ENCODE measurements at regions not wholly inside any gene's neighbourhood (a gene's known extent, or its start where the extent isn't known, plus 50 kb on each side); places are given as distances from the start of the nearest gene placed in this dataset.
A peak's percentile ranks its signal among the peaks of the same experiment; 100 is the strongest.
"Not testable (repeated sequence)": the region's sequence is repeated elsewhere in the genome, so short reads cannot be mapped to it uniquely, and the experiment has no call there.

DNA sequence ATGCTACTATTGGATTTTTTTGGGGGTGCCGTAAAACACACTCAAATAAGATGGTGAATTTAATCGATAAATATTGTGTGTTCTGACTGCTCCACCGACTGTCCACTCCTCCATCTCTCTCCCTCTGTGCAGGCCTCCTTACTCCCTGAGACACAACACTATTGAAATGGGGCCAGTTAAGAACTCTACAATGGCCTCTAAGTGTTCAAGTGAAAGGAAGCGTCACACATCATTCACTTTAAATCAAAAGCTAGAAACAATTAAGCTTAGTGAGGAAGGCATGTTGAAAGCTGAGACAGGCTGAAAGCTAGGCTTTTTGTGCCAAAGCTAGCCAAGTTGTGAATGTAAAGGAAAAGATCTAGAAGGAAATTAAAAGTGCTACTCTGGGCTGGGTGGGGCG, 156.7 kb downstream of the CTTN start:
- no peaks in the 10 kb centered on the region for H3K9me3 ChIP-seq (ENCODE audit: control insufficient read depth, insufficient read depth, low read length)
- H3K4me1 ChIP-seq (ENCODE audit: control insufficient read depth, insufficient read depth, low read length), result peaks cover 4% of the 10 kb centered on the region; the same call in 1 of the 2 replicates
- no peaks in the 10 kb centered on the region for H3K36me3 ChIP-seq (ENCODE audit: control insufficient read depth, insufficient read depth, low read length)
- no peak overlapping the region for H3K4me3 ChIP-seq (ENCODE audit: low read depth, low read length)
- no peak overlapping the region for H3K27ac ChIP-seq (ENCODE audit: low read depth, low read length)
- H3K27me3 ChIP-seq (ENCODE audit: control insufficient read depth, insufficient read depth, low read length), result no peaks in the 10 kb centered on the region
- no peak overlapping the region for H3K9ac ChIP-seq (ENCODE audit: low read depth, low read length)

GRCh38 chr11:70556884-70557741, 158.8 kb downstream of the CTTN start:
- no peaks in the 10 kb centered on the region for H3K9me3 ChIP-seq (ENCODE audit: control insufficient read depth, insufficient read depth, low read length)
- H3K36me3 ChIP-seq (ENCODE audit: control insufficient read depth, insufficient read depth, low read length), result no peaks in the 10 kb centered on the region
- no peak overlapping the region for H3K4me3 ChIP-seq (ENCODE audit: low read depth, low read length)
- H3K27ac ChIP-seq (ENCODE audit: low read depth, low read length), result no peak overlapping the region
- no peak overlapping the region for H3K9ac ChIP-seq (ENCODE audit: low read depth, low read length)
- H3K4me1 ChIP-seq (ENCODE audit: control insufficient read depth, insufficient read depth, low read length), result no peaks in the 10 kb centered on the region
- H3K27me3 ChIP-seq (ENCODE audit: control insufficient read depth, insufficient read depth, low read length), result no peaks in the 10 kb centered on the region

GRCh38 chr11:70557742-70558485, 159.6 kb downstream of the CTTN start:
- H3K27ac ChIP-seq (ENCODE audit: low read depth, low read length), result no peak overlapping the region
- H3K4me3 ChIP-seq (ENCODE audit: low read depth, low read length), result no peak overlapping the region
- no peaks in the 10 kb centered on the region for H3K27me3 ChIP-seq (ENCODE audit: control insufficient read depth, insufficient read depth, low read length)
- no peaks in the 10 kb centered on the region for H3K9me3 ChIP-seq (ENCODE audit: control insufficient read depth, insufficient read depth, low read length)
- H3K4me1 ChIP-seq (ENCODE audit: control insufficient read depth, insufficient read depth, low read length), result no peaks in the 10 kb centered on the region
- H3K36me3 ChIP-seq (ENCODE audit: control insufficient read depth, insufficient read depth, low read length), result no peaks in the 10 kb centered on the region
- no peak overlapping the region for H3K9ac ChIP-seq (ENCODE audit: low read depth, low read length)

GRCh38 chr11:70558681-70559080, 160.4 kb downstream of the CTTN start:
- H3K27ac ChIP-seq (ENCODE audit: low read depth, low read length), result no peak overlapping the region
- H3K27me3 ChIP-seq (ENCODE audit: control insufficient read depth, insufficient read depth, low read length), result no peaks in the 10 kb centered on the region
- no peak overlapping the region for H3K4me3 ChIP-seq (ENCODE audit: low read depth, low read length)
- H3K9ac ChIP-seq (ENCODE audit: low read depth, low read length), result no peak overlapping the region
- no peaks in the 10 kb centered on the region for H3K4me1 ChIP-seq (ENCODE audit: control insufficient read depth, insufficient read depth, low read length)
- no peaks in the 10 kb centered on the region for H3K9me3 ChIP-seq (ENCODE audit: control insufficient read depth, insufficient read depth, low read length)
- H3K36me3 ChIP-seq (ENCODE audit: control insufficient read depth, insufficient read depth, low read length), result no peaks in the 10 kb centered on the region

DNA sequence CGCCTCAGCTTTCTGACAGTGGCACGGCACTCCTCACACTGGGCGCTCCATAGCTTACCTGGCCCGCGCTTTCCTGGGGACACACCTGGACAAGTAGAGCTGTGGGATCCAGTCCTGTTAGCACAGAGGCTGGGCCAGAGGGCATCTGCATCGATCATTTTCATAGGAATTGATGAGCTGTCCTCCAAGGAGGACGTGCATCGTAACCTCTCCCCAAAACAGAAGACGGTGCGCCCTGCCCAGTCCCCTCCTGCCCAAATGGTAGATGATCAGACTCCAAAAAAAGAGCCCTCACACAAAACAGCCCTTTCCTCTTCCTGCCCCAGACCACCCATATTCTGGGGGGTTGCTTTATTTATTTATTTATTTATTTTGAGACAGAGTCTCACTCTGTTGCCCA, 161.2 kb downstream of the CTTN start:
- Histone ChIP-seq H3K9me3 (ENCODE audit: control insufficient read depth, insufficient read depth, low read length) (no peaks in the 10 kb centered on the region), H3K4me3 (ENCODE audit: low read depth, low read length) (no peak overlapping the region), H3K4me1 (ENCODE audit: control insufficient read depth, insufficient read depth, low read length) (no peaks in the 10 kb centered on the region), H3K9ac (ENCODE audit: low read depth, low read length) (no peak overlapping the region), H3K27ac (ENCODE audit: low read depth, low read length) (no peak overlapping the region), H3K36me3 (ENCODE audit: control insufficient read depth, insufficient read depth, low read length) (no peaks in the 10 kb centered on the region), H3K27me3 (ENCODE audit: control insufficient read depth, insufficient read depth, low read length) (no peaks in the 10 kb centered on the region)

DNA sequence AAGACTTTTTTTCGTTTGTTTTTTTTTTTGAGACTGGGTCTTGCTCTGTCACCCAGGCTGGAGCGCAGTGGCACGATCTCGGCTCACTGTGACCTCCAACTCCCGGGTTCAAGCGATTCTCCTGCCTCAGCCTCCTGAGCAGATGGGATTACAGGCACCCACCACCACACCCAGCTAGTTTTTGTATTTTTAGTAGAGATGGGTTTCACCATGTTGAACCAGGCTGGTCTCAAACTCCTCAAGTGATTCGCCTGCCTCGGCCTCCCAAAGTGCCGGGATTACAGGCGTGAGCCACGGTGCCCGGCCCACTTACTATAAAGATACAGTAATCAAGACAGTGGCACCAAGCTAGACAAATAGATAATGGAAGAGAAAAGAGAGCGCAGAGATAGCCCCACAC, 162.3 kb downstream of the CTTN start:
- not testable (repeated sequence) for H3K9ac ChIP-seq (ENCODE audit: low read depth, low read length); H3K27me3 ChIP-seq (ENCODE audit: control insufficient read depth, insufficient read depth, low read length); H3K36me3 ChIP-seq (ENCODE audit: control insufficient read depth, insufficient read depth, low read length); H3K27ac ChIP-seq (ENCODE audit: low read depth, low read length); H3K4me1 ChIP-seq (ENCODE audit: control insufficient read depth, insufficient read depth, low read length); H3K4me3 ChIP-seq (ENCODE audit: low read depth, low read length); H3K9me3 ChIP-seq (ENCODE audit: control insufficient read depth, insufficient read depth, low read length)

- H3K4me1 ChIP-seq (ENCODE audit: control insufficient read depth, insufficient read depth, low read length), result peaks cover 14% of the 10 kb centered on the region
- H3K27me3 ChIP-seq (ENCODE audit: control insufficient read depth, insufficient read depth, low read length), result no peaks in the 10 kb centered on the region
- no peak overlapping the region for H3K27ac ChIP-seq (ENCODE audit: low read depth, low read length)
- no peak overlapping the region for H3K9ac ChIP-seq (ENCODE audit: low read depth, low read length)
- H3K36me3 ChIP-seq (ENCODE audit: control insufficient read depth, insufficient read depth, low read length), result no peaks in the 10 kb centered on the region
- no peaks in the 10 kb centered on the region for H3K9me3 ChIP-seq (ENCODE audit: control insufficient read depth, insufficient read depth, low read length)
- H3K4me3 ChIP-seq (ENCODE audit: low read depth, low read length), result no peak overlapping the region
Measured at GRCh38 chr11:70566768-70567530, 168.6 kb downstream of the CTTN start.

- Histone ChIP-seq H3K4me3 (ENCODE audit: low read depth, low read length) (no peak overlapping the region), H3K4me1 (ENCODE audit: control insufficient read depth, insufficient read depth, low read length) (peaks cover 14% of the 10 kb centered on the region), H3K9me3 (ENCODE audit: control insufficient read depth, insufficient read depth, low read length) (no peaks in the 10 kb centered on the region), H3K27me3 (ENCODE audit: control insufficient read depth, insufficient read depth, low read length) (no peaks in the 10 kb centered on the region), H3K36me3 (ENCODE audit: control insufficient read depth, insufficient read depth, low read length) (no peaks in the 10 kb centered on the region), H3K27ac (ENCODE audit: low read depth, low read length) (peak overlapping the region; percentile 84), H3K9ac (ENCODE audit: low read depth, low read length) (no peak overlapping the region)
Measured at GRCh38 chr11:70567680-70568034, 169.3 kb downstream of the CTTN start.

GRCh38 chr11:70568035-70568813, 169.9 kb downstream of the CTTN start:
- H3K9ac ChIP-seq (ENCODE audit: low read depth, low read length), result peak overlapping the region; percentile 35; the same call in 1 of the 2 replicates
- H3K9me3 ChIP-seq (ENCODE audit: control insufficient read depth, insufficient read depth, low read length), result no peaks in the 10 kb centered on the region
- H3K4me1 ChIP-seq (ENCODE audit: control insufficient read depth, insufficient read depth, low read length), result peaks cover 14% of the 10 kb centered on the region
- H3K36me3 ChIP-seq (ENCODE audit: control insufficient read depth, insufficient read depth, low read length), result no peaks in the 10 kb centered on the region
- no peaks in the 10 kb centered on the region for H3K27me3 ChIP-seq (ENCODE audit: control insufficient read depth, insufficient read depth, low read length)
- H3K4me3 ChIP-seq (ENCODE audit: low read depth, low read length), result peak overlapping the region; percentile 40
- peak overlapping the region; percentile 84 for H3K27ac ChIP-seq (ENCODE audit: low read depth, low read length)

DNA sequence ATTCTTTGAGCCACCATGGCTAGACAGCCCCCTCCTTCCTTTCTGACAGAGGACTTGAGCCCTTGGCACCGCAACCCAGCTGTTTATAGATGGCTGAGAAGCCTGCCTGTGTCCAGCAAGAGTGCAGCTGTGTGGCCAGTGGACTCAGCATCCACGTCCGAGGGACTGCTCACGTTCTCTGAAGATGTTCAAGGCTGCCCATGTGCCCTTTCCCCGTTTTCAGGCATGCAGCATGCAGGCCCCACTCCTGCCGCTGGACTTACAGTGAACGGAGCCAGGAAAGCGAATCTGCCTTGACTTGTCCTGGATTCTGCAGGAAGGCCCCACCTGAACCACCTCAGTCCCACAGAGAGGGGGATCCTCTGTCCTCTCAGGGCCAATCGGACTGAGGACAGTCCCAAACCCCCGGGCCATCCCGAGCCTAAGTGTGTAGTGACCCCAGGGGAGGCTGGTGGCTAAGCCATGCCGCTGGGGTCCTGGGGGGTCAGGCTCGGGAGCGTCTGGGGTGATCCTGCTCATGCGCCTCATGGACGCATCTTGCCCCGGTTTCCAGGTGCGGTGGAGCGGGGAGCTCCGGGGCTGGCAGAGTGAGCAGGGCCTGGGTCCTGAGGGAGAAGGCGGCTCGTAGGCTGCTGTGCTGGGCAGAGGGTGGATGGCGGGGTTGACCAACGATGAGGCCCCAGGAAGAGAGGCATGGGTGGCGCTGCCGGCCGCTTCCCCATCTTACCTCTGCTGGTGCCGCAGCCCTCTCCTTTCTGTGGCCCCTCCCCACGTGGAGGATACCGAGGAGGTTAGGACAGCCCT, 170.7 kb downstream of the CTTN start:
- H3K36me3 ChIP-seq (ENCODE audit: control insufficient read depth, insufficient read depth, low read length), result no peaks in the 10 kb centered on the region
- H3K27me3 ChIP-seq (ENCODE audit: control insufficient read depth, insufficient read depth, low read length), result no peaks in the 10 kb centered on the region
- H3K9me3 ChIP-seq (ENCODE audit: control insufficient read depth, insufficient read depth, low read length), result no peaks in the 10 kb centered on the region
- H3K4me3 ChIP-seq (ENCODE audit: low read depth, low read length), result no peak overlapping the region
- H3K9ac ChIP-seq (ENCODE audit: low read depth, low read length), result no peak overlapping the region
- H3K27ac ChIP-seq (ENCODE audit: low read depth, low read length), result no peak overlapping the region
- peaks cover 14% of the 10 kb centered on the region for H3K4me1 ChIP-seq (ENCODE audit: control insufficient read depth, insufficient read depth, low read length)
